ENCODE measurements at regions not wholly inside any gene's neighbourhood (a gene's known extent, or its start where the extent isn't known, plus 50 kb on each side); places are given as distances from the start of the nearest gene placed in this dataset.

GRCh38 chr22:48806227-48806781 lies 1021.4 kb downstream of the BRD1 start:
- FAIRE-seq = no peak

GRCh38 chr22:48805516-48805915 lies 1022.2 kb downstream of the BRD1 start:
- FAIRE-seq = no peak

GRCh38 chr22:48804811-48805301 lies 1022.8 kb downstream of the BRD1 start:
- FAIRE-seq = no peak

GRCh38 chr22:48803948-48804810 lies 1023.5 kb downstream of the BRD1 start:
- FAIRE-seq = no peak

GRCh38 chr22:48803171-48803947 lies 1024.3 kb downstream of the BRD1 start:
- FAIRE-seq = no peak

- no peak for FAIRE-seq
Measured at GRCh38 chr22:48802576-48802975, 1025.1 kb downstream of the BRD1 start.

- no peak for FAIRE-seq
Measured at GRCh38 chr22:48800886-48801607, 1026.6 kb downstream of the BRD1 start.

GRCh38 chr22:48800036-48800885 lies 1027.4 kb downstream of the BRD1 start:
- no peak for FAIRE-seq

GRCh38 chr22:48799227-48799970 lies 1028.3 kb downstream of the BRD1 start:
- FAIRE-seq = no peak

- no peak for FAIRE-seq
Measured at GRCh38 chr22:48798281-48799226, 1029.1 kb downstream of the BRD1 start.

- no peak for FAIRE-seq
Measured at GRCh38 chr22:48797731-48798130, 1029.9 kb downstream of the BRD1 start.

GRCh38 chr22:48796310-48797015 lies 1031.2 kb downstream of the BRD1 start:
- FAIRE-seq = no peak

- FAIRE-seq = no peak
Measured at GRCh38 chr22:48795664-48796063, 1032.0 kb downstream of the BRD1 start.

- no peak for FAIRE-seq
Measured at GRCh38 chr22:48794906-48795305, 1032.8 kb downstream of the BRD1 start.

GRCh38 chr22:48793949-48794348 lies 1033.7 kb downstream of the BRD1 start:
- no peak for FAIRE-seq

GRCh38 chr22:48786679-48786996 lies 1041.0 kb downstream of the BRD1 start:
- FAIRE-seq = no peak

- no peak for FAIRE-seq
Measured at GRCh38 chr22:48785792-48786678, 1041.6 kb downstream of the BRD1 start.
